ENCODE measurements at regions not wholly inside any gene's neighbourhood (a gene's known extent, or its start where the extent isn't known, plus 50 kb on each side); places are given as distances from the start of the nearest gene placed in this dataset.

- no peak overlapping the region for H3K4me3 ChIP-seq (ENCODE audit: low read depth, low read length)
- TF ChIP-seq, protein P1, sequence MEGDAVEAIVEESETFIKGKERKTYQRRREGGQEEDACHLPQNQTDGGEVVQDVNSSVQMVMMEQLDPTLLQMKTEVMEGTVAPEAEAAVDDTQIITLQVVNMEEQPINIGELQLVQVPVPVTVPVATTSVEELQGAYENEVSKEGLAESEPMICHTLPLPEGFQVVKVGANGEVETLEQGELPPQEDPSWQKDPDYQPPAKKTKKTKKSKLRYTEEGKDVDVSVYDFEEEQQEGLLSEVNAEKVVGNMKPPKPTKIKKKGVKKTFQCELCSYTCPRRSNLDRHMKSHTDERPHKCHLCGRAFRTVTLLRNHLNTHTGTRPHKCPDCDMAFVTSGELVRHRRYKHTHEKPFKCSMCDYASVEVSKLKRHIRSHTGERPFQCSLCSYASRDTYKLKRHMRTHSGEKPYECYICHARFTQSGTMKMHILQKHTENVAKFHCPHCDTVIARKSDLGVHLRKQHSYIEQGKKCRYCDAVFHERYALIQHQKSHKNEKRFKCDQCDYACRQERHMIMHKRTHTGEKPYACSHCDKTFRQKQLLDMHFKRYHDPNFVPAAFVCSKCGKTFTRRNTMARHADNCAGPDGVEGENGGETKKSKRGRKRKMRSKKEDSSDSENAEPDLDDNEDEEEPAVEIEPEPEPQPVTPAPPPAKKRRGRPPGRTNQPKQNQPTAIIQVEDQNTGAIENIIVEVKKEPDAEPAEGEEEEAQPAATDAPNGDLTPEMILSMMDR (IDR thresholded peaks at IDR 0.05; ENCODE audit: insufficient read depth, low read length, severe bottlenecking) = no peak
- FAIRE-seq (no peak), DNase-seq (ENCODE audit: low read depth) (no peak)
- no peaks in the 10 kb centered on the region for H3K27me3 ChIP-seq (ENCODE audit: control insufficient read depth, insufficient read depth, low read length)
- H3K36me3 ChIP-seq (ENCODE audit: control insufficient read depth, insufficient read depth, low read length) = no peaks in the 10 kb centered on the region
Measured at GRCh38 chr1:232169436-232169835, 460.5 kb downstream of the SIPA1L2 start.

GRCh38 chr1:232168508-232168907, 461.4 kb downstream of the SIPA1L2 start:
- FAIRE-seq = no peak

DNA sequence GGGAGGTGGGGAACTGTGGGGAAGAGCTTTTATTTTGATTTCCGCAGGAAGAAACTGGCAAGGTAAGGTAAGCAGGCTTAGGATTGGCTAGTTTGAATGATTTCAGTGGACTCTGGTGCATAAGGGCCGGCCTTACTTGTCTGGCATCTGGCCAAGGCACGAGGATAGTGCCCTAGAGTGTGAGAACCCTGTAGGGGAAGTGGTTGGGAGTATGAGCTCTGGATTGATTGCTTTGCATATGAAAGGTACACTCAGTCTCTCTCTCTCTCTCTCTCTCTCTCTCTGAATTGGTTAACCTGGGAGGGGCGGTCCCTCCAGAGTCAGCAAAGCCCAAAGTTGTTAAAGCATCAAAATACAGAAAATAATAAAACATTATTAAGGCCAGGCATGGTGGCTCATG, 463.0 kb downstream of the SIPA1L2 start:
- Histone ChIP-seq H3K36me3 (ENCODE audit: control insufficient read depth, insufficient read depth, low read length) (no peaks in the 10 kb centered on the region), H3K4me3 (ENCODE audit: low read depth, low read length) (no peak overlapping the region), H3K27me3 (ENCODE audit: control insufficient read depth, insufficient read depth, low read length) (no peaks in the 10 kb centered on the region)
- TF ChIP-seq, protein P1 (IDR thresholded peaks at IDR 0.05; ENCODE audit: insufficient read depth, low read length, severe bottlenecking) = no peak
- no peak for FAIRE-seq
- DNase-seq (ENCODE audit: low read depth) = peak; percentile 10

More at GRCh38 chr1:232168508-232168907, 461.4 kb downstream of the SIPA1L2 start:
- no peak overlapping the region for H3K4me3 ChIP-seq (ENCODE audit: low read depth, low read length)
- no peaks in the 10 kb centered on the region for H3K27me3 ChIP-seq (ENCODE audit: control insufficient read depth, insufficient read depth, low read length)
- no peak for DNase-seq (ENCODE audit: low read depth)
- H3K36me3 ChIP-seq (ENCODE audit: control insufficient read depth, insufficient read depth, low read length) = no peaks in the 10 kb centered on the region
- TF ChIP-seq, protein P1 (IDR thresholded peaks at IDR 0.05; ENCODE audit: insufficient read depth, low read length, severe bottlenecking) = no peak

- TF ChIP-seq, protein P1 (IDR thresholded peaks at IDR 0.05; ENCODE audit: insufficient read depth, low read length, severe bottlenecking) = no peak
- Histone ChIP-seq H3K36me3 (ENCODE audit: control insufficient read depth, insufficient read depth, low read length) (no peaks in the 10 kb centered on the region), H3K4me3 (ENCODE audit: low read depth, low read length) (no peak overlapping the region), H3K27me3 (ENCODE audit: control insufficient read depth, insufficient read depth, low read length) (no peaks in the 10 kb centered on the region)
- FAIRE-seq (no peak), DNase-seq (ENCODE audit: low read depth) (peak; percentile 74)
Measured at GRCh38 chr1:232164078-232164963, 465.6 kb downstream of the SIPA1L2 start.

DNA sequence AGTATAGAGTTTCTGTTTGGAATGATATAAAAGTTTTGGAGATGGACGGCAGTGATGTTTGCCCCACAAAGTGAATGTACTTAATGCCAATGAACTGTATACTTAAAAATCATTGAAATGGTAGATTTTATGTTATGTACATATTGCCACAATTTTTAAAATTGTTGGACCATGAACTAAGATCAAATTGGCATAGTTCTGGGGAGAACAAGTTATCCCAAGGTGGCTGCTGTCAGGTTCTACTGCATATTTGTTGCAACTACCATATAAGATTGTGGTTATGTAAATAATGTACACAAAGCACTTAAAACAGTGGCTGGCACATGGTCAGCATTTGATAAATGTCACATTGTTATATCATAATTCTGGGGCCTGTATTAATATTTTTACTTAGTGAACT, 466.4 kb downstream of the SIPA1L2 start:
- Histone ChIP-seq H3K36me3 (ENCODE audit: control insufficient read depth, insufficient read depth, low read length) (no peaks in the 10 kb centered on the region), H3K27me3 (ENCODE audit: control insufficient read depth, insufficient read depth, low read length) (no peaks in the 10 kb centered on the region), H3K4me3 (ENCODE audit: low read depth, low read length) (no peak overlapping the region)
- DNase-seq (ENCODE audit: low read depth) (no peak), FAIRE-seq (no peak)
- TF ChIP-seq, protein P1 (IDR thresholded peaks at IDR 0.05; ENCODE audit: insufficient read depth, low read length, severe bottlenecking) = no peak
